Gastroesophageal sphincter (tissue), 3 donors: ENCODE measurements at regions not wholly inside any gene's neighbourhood (a gene's known extent, or its start where the extent isn't known, plus 50 kb on each side); places are given as distances from the start of the nearest gene placed in this dataset.
"Not testable (repeated sequence)": the region's sequence is repeated elsewhere in the genome, so short reads cannot be mapped to it uniquely, and the experiment has no call there.

Experiments used
- CTCF ChIP-seq, 4 experiments: fragments of 200-600 bp in 2 of 4; fragments of 450-650 bp in 2 of 4; sonication (generic) in 1 of 4; IDR thresholded peaks; one replicate each; pipeline ENCODE4 v1.5.1; 2017 to 2019; ENCODE audit warnings: antibody characterized with exemption in 4 of 4, mild to moderate bottlenecking in 2 of 4, moderate library complexity in 2 of 4
- EP300 ChIP-seq: sonication (generic); formaldehyde crosslinking; IDR thresholded peaks from one replicate; pipeline ENCODE4 v1.6.1; 2017; ENCODE audit warnings: antibody characterized with exemption, mild to moderate bottlenecking
- POLR2A ChIP-seq, 2 donors: fragments of 450-650 bp; IDR thresholded peaks; one replicate each; pipeline ENCODE4 v1.6.1; 2017; ENCODE audit warnings: antibody characterized with exemption in 2 of 2, mild to moderate bottlenecking in 2 of 2, moderate library complexity in 1 of 2
- POLR2AphosphoS5 ChIP-seq: sonication (generic); formaldehyde crosslinking; IDR thresholded peaks from one replicate; pipeline ENCODE4 v1.6.1; 2017; ENCODE audit warnings: antibody characterized with exemption

- TF ChIP-seq CTCF (IDR thresholded peaks at IDR 0.05); POLR2A (IDR thresholded peaks at IDR 0.05); POLR2AphosphoS5; EP300: not testable (repeated sequence)
Measured at GRCh38 chr10:21121822-21122221, 224.7 kb upstream of the NEBL start.
